ENCODE measurements at regions not wholly inside any gene's neighbourhood (a gene's known extent, or its start where the extent isn't known, plus 50 kb on each side); places are given as distances from the start of the nearest gene placed in this dataset.

DNA sequence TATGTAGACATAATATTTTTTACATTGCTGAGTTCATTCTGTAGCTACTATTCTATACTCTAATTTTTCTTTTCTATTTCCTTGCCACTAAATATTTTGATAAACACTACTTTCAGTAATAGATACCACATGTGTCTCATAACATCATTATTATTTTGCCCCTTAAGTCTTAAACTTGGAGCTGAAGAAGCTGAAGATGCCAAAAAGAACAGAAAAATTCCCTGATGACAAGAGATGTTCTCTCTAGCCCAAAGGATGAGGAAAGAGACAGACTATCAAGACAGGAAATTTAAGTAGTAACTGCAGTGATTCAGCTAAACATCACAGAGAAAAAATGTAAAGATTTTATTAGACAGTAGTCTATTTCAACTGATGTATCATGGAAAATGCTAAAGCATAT is 322.0 kb upstream of the KLHL1 start:
- Histone ChIP-seq H3K27me3 (ENCODE audit: insufficient read depth) (no peaks in the 10 kb centered on the region), H3K9ac (no peak overlapping the region), H3K4me3 (ENCODE audit: low read depth in 2 of 2, low read length in 1 of 2) (no peak overlapping the region), H3K4me2 (no peak overlapping the region), H3K4me1 (ENCODE audit: control insufficient read depth in 1 of 2, insufficient read depth in 2 of 2, low read depth in 1 of 2, low read length in 1 of 2) (no peaks in the 10 kb centered on the region), H3K9me2 (no peaks in the 10 kb centered on the region), H3F3A (replicated peaks; ENCODE audit: insufficient read depth) (no peaks in the 10 kb centered on the region), H3K9me3 (no peaks in the 10 kb centered on the region), H2AFZ (ENCODE audit: low read depth) (no peak overlapping the region; the same call in 1 of the 2 replicates), H3K27ac (ENCODE audit: low read depth in 2 of 2, low read length in 1 of 2) (no peak overlapping the region), H4K20me1 (ENCODE audit: insufficient read depth) (no peaks in the 10 kb centered on the region), H3K79me2 (ENCODE audit: insufficient read depth) (no peaks in the 10 kb centered on the region), H3K36me3 (replicated peaks in 1 of 2; ENCODE audit: control insufficient read depth in 1 of 2, insufficient read depth in 2 of 2, low read length in 1 of 2) (no peaks in the 10 kb centered on the region)
- TF ChIP-seq, protein P1, sequence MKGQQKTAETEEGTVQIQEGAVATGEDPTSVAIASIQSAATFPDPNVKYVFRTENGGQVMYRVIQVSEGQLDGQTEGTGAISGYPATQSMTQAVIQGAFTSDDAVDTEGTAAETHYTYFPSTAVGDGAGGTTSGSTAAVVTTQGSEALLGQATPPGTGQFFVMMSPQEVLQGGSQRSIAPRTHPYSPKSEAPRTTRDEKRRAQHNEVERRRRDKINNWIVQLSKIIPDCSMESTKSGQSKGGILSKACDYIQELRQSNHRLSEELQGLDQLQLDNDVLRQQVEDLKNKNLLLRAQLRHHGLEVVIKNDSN (IDR thresholded peaks at IDR 0.05; ENCODE audit: borderline replicate concordance, low read depth), result no peak
- TF ChIP-seq CHD2 (IDR thresholded peaks at IDR 0.05; ENCODE audit: low read length, partially characterized antibody) (no peak), FOXJ3 (CRISPR knock-in tag; IDR thresholded peaks at IDR 0.05) (no peak), TEAD4 (IDR thresholded peaks at IDR 0.05; ENCODE audit: borderline replicate concordance, insufficient read depth) (no peak), GATA2 (CRISPR knock-in tag; IDR thresholded peaks at IDR 0.05) (no peak), EP300 (IDR thresholded peaks at IDR 0.05; ENCODE audit: borderline replicate concordance in 1 of 2, low read depth in 1 of 2, low read length in 1 of 2) (no peak), YY1 (IDR thresholded peaks at IDR 0.05; ENCODE audit: low read depth) (no peak), MEF2A (IDR thresholded peaks at IDR 0.05; ENCODE audit: borderline replicate concordance, low read depth) (no peak), POLR2AphosphoS5 (IDR thresholded peaks at IDR 0.05; ENCODE audit: low read depth, low read length) (no peak), RAD21 (IDR thresholded peaks at IDR 0.05; ENCODE audit: low read length) (no peak), JUND (IDR thresholded peaks at IDR 0.05) (no peak), MXI1 (IDR thresholded peaks at IDR 0.05; ENCODE audit: low read depth, low read length) (no peak), EZH2phosphoT487 (IDR thresholded peaks at IDR 0.05; ENCODE audit: borderline replicate concordance, low read depth) (no peak), FOSL2 (IDR thresholded peaks at IDR 0.05; ENCODE audit: borderline replicate concordance, low read depth) (no peak)
- TF ChIP-seq, protein P2, sequence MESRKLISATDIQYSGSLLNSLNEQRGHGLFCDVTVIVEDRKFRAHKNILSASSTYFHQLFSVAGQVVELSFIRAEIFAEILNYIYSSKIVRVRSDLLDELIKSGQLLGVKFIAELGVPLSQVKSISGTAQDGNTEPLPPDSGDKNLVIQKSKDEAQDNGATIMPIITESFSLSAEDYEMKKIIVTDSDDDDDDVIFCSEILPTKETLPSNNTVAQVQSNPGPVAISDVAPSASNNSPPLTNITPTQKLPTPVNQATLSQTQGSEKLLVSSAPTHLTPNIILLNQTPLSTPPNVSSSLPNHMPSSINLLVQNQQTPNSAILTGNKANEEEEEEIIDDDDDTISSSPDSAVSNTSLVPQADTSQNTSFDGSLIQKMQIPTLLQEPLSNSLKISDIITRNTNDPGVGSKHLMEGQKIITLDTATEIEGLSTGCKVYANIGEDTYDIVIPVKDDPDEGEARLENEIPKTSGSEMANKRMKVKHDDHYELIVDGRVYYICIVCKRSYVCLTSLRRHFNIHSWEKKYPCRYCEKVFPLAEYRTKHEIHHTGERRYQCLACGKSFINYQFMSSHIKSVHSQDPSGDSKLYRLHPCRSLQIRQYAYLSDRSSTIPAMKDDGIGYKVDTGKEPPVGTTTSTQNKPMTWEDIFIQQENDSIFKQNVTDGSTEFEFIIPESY (IDR thresholded peaks at IDR 0.05; ENCODE audit: borderline replicate concordance, low read depth), result no peak
- TF ChIP-seq, protein P3, sequence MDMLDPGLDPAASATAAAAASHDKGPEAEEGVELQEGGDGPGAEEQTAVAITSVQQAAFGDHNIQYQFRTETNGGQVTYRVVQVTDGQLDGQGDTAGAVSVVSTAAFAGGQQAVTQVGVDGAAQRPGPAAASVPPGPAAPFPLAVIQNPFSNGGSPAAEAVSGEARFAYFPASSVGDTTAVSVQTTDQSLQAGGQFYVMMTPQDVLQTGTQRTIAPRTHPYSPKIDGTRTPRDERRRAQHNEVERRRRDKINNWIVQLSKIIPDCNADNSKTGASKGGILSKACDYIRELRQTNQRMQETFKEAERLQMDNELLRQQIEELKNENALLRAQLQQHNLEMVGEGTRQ (IDR thresholded peaks at IDR 0.05; ENCODE audit: borderline replicate concordance, low read depth, low read length), result no peak
- ChIA-PET POLR2A (no interaction called here), CTCF (no interaction called here)
- DNase-seq, result no peak

DNA sequence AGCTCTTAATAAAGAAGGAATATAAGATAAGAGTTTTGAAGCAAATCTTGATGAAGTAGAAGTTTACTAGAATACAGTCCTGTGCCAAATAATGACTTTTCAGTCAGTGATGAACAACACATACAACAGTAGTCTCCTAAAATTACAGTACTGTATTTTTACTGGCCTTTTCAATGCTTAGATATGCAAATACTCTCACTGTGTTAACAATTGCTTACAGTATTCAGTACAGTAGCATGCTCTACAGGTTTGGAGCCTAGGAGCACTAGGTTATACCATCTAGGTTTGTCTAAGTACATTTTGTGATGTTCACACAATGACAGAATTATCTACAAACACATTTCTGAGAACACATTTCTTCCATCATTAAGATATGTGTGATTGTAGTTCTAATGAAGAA is 316.7 kb upstream of the KLHL1 start:
- DNase-seq, result no peak
- no peak overlapping the region for H3K27ac ChIP-seq (ENCODE audit: low read depth in 2 of 2, low read length in 1 of 2)
- no peaks in the 10 kb centered on the region for H3K9me2 ChIP-seq
- H4K20me1 ChIP-seq (ENCODE audit: insufficient read depth), result no peaks in the 10 kb centered on the region
- ChIA-PET CTCF (interaction anchor here (1.2 to 1.4 kb wide), 2 partner anchors 15 to 122 kb away, joined by 3 read pairs; no protein-coding TSS in a partner anchor), POLR2A (no interaction called here)
- H3K4me2 ChIP-seq, result no peak overlapping the region
- H3K36me3 ChIP-seq (replicated peaks in 1 of 2; ENCODE audit: control insufficient read depth in 1 of 2, insufficient read depth in 2 of 2, low read length in 1 of 2), result no peaks in the 10 kb centered on the region
- no peaks in the 10 kb centered on the region for H3F3A ChIP-seq (replicated peaks; ENCODE audit: insufficient read depth)
- H3K4me1 ChIP-seq (ENCODE audit: control insufficient read depth in 1 of 2, insufficient read depth in 2 of 2, low read depth in 1 of 2, low read length in 1 of 2), result no peaks in the 10 kb centered on the region
- H3K4me3 ChIP-seq (ENCODE audit: low read depth in 2 of 2, low read length in 1 of 2), result no peak overlapping the region
- no peaks in the 10 kb centered on the region for H3K27me3 ChIP-seq (ENCODE audit: insufficient read depth)
- no peak overlapping the region for H3K9ac ChIP-seq
- H3K79me2 ChIP-seq (ENCODE audit: insufficient read depth), result no peaks in the 10 kb centered on the region
- no peaks in the 10 kb centered on the region for H3K9me3 ChIP-seq
- no peak overlapping the region for H2AFZ ChIP-seq (ENCODE audit: low read depth)
- TF ChIP-seq SMC3 (IDR thresholded peaks at IDR 0.05; ENCODE audit: low read depth, low read length), result no peak
- no peak for TF ChIP-seq JUND (IDR thresholded peaks at IDR 0.05)
- TF ChIP-seq NRF1 (IDR thresholded peaks at IDR 0.05; ENCODE audit: low read depth, low read length), result no peak
- TF ChIP-seq EP300 (IDR thresholded peaks at IDR 0.05; ENCODE audit: borderline replicate concordance in 1 of 2, low read depth in 1 of 2, low read length in 1 of 2), result no peak
- TF ChIP-seq, protein P4, sequence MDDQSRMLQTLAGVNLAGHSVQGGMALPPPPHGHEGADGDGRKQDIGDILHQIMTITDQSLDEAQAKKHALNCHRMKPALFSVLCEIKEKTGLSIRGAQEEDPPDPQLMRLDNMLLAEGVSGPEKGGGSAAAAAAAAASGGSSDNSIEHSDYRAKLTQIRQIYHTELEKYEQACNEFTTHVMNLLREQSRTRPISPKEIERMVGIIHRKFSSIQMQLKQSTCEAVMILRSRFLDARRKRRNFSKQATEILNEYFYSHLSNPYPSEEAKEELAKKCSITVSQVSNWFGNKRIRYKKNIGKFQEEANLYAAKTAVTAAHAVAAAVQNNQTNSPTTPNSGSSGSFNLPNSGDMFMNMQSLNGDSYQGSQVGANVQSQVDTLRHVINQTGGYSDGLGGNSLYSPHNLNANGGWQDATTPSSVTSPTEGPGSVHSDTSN (IDR thresholded peaks at IDR 0.05), result no peak
- TF ChIP-seq FOSL2 (IDR thresholded peaks at IDR 0.05; ENCODE audit: borderline replicate concordance, low read depth), result no peak
- TF ChIP-seq GABPA (IDR thresholded peaks at IDR 0.05; ENCODE audit: low read depth), result no peak
- TF ChIP-seq, protein P5, sequence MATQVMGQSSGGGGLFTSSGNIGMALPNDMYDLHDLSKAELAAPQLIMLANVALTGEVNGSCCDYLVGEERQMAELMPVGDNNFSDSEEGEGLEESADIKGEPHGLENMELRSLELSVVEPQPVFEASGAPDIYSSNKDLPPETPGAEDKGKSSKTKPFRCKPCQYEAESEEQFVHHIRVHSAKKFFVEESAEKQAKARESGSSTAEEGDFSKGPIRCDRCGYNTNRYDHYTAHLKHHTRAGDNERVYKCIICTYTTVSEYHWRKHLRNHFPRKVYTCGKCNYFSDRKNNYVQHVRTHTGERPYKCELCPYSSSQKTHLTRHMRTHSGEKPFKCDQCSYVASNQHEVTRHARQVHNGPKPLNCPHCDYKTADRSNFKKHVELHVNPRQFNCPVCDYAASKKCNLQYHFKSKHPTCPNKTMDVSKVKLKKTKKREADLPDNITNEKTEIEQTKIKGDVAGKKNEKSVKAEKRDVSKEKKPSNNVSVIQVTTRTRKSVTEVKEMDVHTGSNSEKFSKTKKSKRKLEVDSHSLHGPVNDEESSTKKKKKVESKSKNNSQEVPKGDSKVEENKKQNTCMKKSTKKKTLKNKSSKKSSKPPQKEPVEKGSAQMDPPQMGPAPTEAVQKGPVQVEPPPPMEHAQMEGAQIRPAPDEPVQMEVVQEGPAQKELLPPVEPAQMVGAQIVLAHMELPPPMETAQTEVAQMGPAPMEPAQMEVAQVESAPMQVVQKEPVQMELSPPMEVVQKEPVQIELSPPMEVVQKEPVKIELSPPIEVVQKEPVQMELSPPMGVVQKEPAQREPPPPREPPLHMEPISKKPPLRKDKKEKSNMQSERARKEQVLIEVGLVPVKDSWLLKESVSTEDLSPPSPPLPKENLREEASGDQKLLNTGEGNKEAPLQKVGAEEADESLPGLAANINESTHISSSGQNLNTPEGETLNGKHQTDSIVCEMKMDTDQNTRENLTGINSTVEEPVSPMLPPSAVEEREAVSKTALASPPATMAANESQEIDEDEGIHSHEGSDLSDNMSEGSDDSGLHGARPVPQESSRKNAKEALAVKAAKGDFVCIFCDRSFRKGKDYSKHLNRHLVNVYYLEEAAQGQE (IDR thresholded peaks at IDR 0.05; ENCODE audit: low read depth, low read length), result no peak
